ENCODE measurements at regions not wholly inside any gene's neighbourhood (a gene's known extent, or its start where the extent isn't known, plus 50 kb on each side); places are given as distances from the start of the nearest gene placed in this dataset.

- no peak for DNase-seq
These were observed 128.2 kb upstream of the COX10 start for GRCh38 chr17:13940858-13941665.

DNA sequence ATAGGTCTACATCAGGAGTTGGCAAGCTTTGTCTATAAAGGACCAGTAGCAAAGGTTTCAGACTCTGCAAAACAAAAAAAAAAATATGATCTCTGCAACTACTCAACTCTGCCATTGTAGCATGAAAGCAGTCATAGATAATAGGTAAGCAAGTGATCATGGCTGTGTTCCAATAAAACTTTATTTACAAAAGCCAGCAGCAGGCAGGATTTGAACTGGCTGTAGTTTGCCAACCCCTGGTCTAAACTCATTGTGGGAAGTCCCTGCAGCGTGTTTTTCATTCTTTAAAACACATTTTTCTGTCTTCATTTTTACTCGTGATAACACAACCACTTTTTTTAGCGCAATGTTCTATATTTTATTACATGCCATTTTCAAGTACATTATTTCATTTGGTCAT, 127.5 kb upstream of the COX10 start:
- no peak for DNase-seq

GRCh38 chr17:13943909-13944308, 125.4 kb upstream of the COX10 start:
- DNase-seq = no peak

DNA sequence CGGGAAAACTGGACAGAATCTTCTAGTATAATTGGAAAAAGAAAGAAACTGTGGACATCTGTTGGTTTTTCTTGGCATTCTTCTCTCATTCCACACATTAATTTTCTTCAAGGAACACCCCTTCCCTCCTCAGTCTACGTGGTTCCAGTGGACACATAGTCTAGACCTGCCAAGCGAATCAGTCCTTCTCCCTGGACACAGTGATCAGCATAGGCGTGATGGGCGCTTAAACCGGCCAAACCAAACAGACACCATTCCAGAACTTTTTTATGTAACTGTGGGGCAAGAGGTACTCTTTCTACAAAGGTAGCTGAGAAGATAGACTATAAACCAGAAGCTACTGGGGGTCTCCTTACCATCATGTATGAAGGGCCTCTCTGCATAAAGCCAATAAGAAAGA, 121.8 kb upstream of the COX10 start:
- no peak for DNase-seq

- no peak for DNase-seq
These were observed 117.1 kb upstream of the COX10 start for GRCh38 chr17:13952009-13952750.

- no peak for DNase-seq
These were observed 115.5 kb upstream of the COX10 start for GRCh38 chr17:13953841-13954240.

DNA sequence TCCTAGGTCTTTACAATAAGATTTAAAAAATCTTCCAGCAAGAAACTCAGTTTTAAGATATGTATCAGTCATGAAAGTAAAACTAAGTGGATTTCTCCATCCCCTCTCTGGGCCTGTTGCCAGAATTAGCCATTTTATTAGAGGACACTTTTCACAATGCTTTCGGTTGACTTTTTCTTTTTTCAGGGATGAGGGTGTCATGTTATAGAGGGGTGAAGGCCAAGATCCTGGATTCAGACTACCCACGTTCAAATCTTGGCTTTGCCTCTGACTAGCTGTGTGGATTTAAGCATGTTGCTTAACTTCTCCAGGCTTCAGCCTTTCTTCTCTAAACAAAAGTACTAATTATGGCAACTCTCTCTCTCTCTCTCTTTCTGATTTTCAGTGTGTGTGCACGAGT, 111.7 kb upstream of the COX10 start:
- no peak for DNase-seq

GRCh38 chr17:13958773-13959172, 110.5 kb upstream of the COX10 start:
- DNase-seq = no peak

- no peak for DNase-seq
These were observed 108.0 kb upstream of the COX10 start for GRCh38 chr17:13961265-13961664.

GRCh38 chr17:13962716-13963240, 106.5 kb upstream of the COX10 start:
- no peak for DNase-seq

DNA sequence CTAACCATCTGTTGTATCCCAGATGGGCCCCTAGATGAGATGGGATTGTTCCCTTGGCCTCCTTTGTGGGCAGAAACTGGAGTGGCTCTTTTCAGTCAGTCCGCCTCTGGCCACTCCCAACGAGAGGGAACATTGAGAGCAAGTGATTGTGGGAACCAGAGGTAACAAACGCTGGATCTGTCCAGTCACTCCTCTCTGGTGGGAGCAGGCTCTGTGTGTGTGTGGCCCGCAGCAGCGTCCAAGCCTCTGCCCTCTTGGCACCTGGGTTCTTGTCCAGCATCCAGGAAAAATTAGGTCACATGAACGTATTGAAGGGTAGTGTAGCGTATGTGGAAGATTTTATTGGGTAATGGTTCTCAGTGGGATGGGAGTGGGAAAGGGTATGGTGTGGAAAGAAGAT, 101.9 kb upstream of the COX10 start:
- no peak for DNase-seq

DNA sequence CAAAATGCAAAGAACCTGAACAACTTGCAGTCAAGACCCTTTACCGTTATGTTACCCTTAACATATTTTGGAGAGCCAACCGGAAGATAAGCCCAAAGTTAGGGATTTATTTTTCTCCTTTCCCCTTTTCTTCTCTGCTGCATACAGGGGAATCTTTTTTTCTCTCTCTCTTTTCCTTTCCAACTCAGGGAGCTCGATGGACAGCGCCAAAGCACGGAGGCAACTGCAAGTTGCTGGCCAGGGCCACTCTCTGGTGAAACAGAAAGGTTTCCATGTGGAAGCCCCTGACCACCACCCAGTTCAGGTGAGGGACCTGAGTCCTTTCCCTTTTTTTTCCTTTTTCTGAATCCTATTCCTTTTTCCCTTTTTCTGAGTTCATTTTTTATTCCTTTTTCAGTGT, 98.8 kb upstream of the COX10 start:
- DNase-seq = no peak

GRCh38 chr17:13973960-13974651, 95.2 kb upstream of the COX10 start:
- no peak for DNase-seq

DNA sequence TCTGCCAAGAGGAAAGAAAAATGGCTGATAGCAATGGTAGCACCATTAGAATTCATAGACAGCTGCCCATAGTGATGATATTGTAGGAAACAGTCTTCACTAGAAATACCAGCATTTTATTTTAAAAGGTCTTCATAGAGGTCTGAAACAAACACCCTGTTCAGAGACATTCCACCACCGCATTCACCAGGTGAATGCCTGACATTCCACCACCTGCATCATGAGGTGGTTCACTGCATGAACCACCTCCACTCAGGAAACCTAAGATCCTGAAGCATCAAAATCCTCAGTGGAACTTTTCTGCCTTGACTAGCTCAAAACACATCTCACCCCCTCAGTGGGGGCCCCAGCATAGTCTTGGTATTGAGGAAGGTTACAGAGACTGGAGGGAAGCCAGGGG, 91.5 kb upstream of the COX10 start:
- DNase-seq = no peak

- no peak for DNase-seq
These were observed 90.8 kb upstream of the COX10 start for GRCh38 chr17:13978478-13978877.

- no peak for DNase-seq
These were observed 87.4 kb upstream of the COX10 start for GRCh38 chr17:13981881-13982280.

- DNase-seq = no peak
These were observed 84.3 kb upstream of the COX10 start for GRCh38 chr17:13984956-13985355.

GRCh38 chr17:13986855-13987254, 82.4 kb upstream of the COX10 start:
- no peak for DNase-seq

DNA sequence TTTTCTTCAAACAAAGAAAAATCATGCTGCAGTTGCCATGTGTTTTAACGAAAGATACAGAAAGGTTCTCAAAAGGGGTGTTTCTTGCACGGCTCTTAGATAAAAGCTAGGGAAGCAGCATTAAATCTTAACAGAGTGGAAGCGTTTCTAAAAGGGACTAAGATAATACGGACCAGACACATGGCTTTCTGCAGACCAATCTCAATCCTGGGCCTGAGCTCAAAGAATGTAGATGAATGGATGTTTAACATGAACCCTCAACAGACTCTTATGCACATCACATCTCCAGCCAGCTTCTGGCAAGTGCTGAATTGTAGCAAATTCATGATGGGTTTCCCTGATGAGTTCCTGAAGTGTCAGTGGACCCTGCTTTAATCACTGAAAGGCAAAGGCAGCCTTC, 80.2 kb upstream of the COX10 start:
- DNase-seq = no peak

DNA sequence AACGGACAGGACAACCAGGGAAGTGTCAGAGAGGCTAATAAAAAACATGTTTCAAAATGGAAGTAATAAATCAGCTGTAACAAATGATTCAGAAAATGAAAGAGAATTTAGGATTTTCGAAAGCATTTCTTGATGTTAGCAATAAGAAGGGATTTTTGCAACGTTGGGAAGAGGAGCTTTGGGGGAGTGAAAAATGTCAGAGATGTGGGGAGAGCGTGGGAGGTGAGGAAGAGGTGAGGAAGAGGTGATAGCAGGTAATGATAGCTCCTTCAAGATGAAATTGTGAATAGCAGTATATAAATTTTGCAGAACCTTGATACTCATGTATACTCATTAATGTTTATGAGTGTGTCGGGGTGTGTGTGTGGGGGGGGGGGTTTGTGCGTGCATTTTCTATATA, 76.2 kb upstream of the COX10 start:
- DNase-seq = no peak

DNA sequence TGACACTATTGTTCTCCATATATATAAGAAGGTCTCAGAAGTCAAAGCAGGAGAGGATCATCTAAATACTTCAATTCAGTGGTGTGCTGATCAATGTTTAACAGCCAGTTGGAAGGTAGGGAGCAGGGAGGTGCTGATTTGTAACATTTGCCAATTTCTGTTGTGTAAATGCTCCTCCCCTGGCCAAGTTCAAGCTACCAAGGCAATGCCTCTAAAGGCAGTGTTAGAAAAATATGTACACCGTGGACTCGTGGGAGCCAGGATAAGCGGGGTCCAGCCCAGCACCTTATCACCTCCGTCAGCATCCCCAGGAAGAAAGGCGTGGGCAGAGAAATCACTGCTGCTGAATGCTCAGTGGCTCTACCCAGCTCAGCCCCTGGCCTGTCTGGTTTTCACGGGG, 75.3 kb upstream of the COX10 start:
- DNase-seq = no peak

DNA sequence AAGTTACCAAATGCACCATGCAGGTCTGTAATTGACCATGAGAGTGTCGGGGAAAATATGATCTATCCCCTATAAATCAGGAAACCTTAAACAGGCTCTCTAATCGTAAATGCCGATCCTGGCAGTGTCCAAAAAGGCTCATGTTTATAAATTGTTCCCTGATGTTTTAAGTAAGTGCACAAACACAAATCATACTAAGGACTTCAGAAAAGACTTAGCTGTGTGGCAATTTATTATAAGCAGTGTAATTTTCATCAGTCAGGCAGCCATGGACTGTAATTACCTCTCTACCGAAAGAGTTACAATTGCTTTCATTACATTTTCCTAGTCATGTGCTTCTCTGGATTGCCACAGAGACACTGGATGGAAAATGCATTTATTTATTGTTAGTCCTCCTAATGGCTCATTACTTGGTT, 73.4 kb upstream of the COX10 start:
- no peak for DNase-seq

DNA sequence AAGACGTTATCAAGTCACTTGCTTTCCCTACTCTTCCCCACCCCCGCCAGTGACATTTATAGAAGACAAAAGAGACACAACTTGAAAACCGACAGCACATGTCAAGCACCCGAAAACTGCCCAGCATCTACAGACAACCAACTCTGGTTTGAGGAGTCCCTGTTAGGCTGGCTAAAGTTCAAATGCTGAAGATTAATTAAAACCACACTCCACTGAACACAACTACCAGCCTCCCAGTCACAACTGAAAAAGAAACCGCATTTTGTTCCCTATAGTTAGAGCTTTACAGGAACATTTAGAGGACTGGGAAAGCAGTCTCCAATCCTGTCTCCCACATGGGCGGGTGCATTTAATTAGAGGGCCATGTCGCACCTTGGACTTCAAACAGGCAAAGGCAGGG, 73.0 kb upstream of the COX10 start:
- DNase-seq = no peak

DNA sequence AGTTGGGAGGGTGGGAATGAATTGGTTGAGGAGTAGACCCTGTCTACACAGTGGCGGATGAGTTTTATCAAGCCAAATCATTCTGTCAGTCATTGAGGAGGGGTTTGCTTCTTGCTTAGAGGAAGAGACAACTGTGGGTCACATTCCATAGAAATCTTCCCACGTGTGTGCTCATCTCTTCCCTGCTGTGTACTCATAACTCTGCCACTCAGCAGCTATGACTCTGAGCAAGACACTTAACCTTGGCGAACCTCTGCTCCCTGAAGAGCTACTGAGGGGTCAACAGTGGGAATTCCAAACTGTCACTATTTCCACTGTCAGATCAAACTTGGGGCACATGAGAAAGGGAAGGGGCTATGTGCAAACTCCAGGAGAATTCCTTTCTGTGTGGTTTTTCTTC, 72.6 kb upstream of the COX10 start:
- DNase-seq = no peak

Data from CD4-positive, alpha-beta T cell treated with Interleukin-21 for 1 hour (primary cell).